ENCODE measurements at regions not wholly inside any gene's neighbourhood (a gene's known extent, or its start where the extent isn't known, plus 50 kb on each side); places are given as distances from the start of the nearest gene placed in this dataset.
"Not testable (repeated sequence)": the region's sequence is repeated elsewhere in the genome, so short reads cannot be mapped to it uniquely, and the experiment has no call there.

GRCh38 chr7:124643311-124643811, 122.2 kb downstream of the GPR37 start:
- TF ChIP-seq Cebpa-rat (IDR thresholded peaks at IDR 0.05), result no peak
- Histone ChIP-seq H3K4me1 (no peaks in the 10 kb centered on the region), H3K36me3 (no peaks in the 10 kb centered on the region), H3K9me3 (no peaks in the 10 kb centered on the region), H3K4me3 (no peak overlapping the region), H3K9ac (no peak overlapping the region), H3K27me3 (no peaks in the 10 kb centered on the region), H3K4me2 (no peak overlapping the region), H3K27ac (no peak overlapping the region), H4K20me1 (no peaks in the 10 kb centered on the region)

GRCh38 chr7:124635416-124635815, 130.2 kb downstream of the GPR37 start:
- Histone ChIP-seq H3K27ac (no peak overlapping the region), H3K27me3 (no peaks in the 10 kb centered on the region), H3K4me3 (no peak overlapping the region), H3K36me3 (no peaks in the 10 kb centered on the region), H4K20me1 (no peaks in the 10 kb centered on the region), H3K9ac (no peak overlapping the region), H3K9me3 (no peaks in the 10 kb centered on the region), H3K4me1 (no peaks in the 10 kb centered on the region), H3K4me2 (no peak overlapping the region)
- TF ChIP-seq Cebpa-rat (IDR thresholded peaks at IDR 0.05), result no peak

DNA sequence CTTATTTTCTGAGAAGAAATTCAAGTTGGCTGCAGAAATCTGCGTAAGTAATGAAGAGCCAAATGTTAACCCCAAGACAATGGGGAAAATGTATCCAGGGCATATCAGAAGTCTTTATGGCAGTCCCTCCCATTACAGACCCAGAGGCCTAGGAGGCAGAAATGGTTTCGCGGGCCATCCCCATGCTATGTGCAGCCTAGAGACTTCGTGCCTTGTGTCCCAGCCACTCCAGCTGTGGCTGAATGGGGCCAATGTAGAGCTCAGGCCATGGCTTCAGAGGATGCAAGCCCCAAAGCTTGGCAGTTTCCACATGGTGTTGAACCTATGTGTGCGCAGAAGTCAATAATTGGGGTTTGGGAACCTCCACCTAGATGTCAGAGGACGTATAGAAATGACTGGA, 131.9 kb downstream of the GPR37 start:
- H3K9me3 ChIP-seq, result no peaks in the 10 kb centered on the region
- H3K27me3 ChIP-seq, result no peaks in the 10 kb centered on the region
- H3K36me3 ChIP-seq, result no peaks in the 10 kb centered on the region
- no peak for TF ChIP-seq Cebpa-rat (IDR thresholded peaks at IDR 0.05)
- H3K4me3 ChIP-seq, result no peak overlapping the region
- H4K20me1 ChIP-seq, result no peaks in the 10 kb centered on the region
- no peak overlapping the region for H3K9ac ChIP-seq
- no peak overlapping the region for H3K27ac ChIP-seq
- no peaks in the 10 kb centered on the region for H3K4me1 ChIP-seq
- H3K4me2 ChIP-seq, result no peak overlapping the region

DNA sequence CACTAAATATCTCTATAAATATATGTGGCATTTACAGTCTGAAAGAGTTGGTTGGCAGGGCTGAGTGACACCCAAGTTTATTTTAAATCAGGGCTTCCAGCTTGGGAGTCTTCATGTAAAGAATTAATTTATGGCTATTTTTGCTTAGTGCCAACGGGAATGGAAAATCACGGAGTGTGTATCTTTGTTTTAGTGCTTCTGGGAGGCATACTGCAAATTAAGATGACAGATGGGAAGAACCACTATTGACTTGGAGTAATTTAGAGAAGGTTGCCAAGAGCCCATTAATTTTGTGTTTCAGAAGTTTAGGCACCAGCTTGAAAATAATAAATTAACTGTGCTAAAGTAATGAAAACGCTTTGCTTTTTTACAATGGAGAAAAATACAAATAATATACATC, 135.2 kb downstream of the GPR37 start:
- Histone ChIP-seq H3K4me2 (no peak overlapping the region), H3K4me1 (no peaks in the 10 kb centered on the region), H3K27me3 (no peaks in the 10 kb centered on the region), H3K36me3 (no peaks in the 10 kb centered on the region), H3K9me3 (no peaks in the 10 kb centered on the region), H3K9ac (no peak overlapping the region), H4K20me1 (no peaks in the 10 kb centered on the region), H3K27ac (no peak overlapping the region), H3K4me3 (no peak overlapping the region)
- no peak for TF ChIP-seq Cebpa-rat (IDR thresholded peaks at IDR 0.05)

- H3K27me3 ChIP-seq, result no peaks in the 10 kb centered on the region
- no peaks in the 10 kb centered on the region for H3K36me3 ChIP-seq
- H3K9ac ChIP-seq, result no peak overlapping the region
- no peak overlapping the region for H3K27ac ChIP-seq
- no peaks in the 10 kb centered on the region for H3K4me1 ChIP-seq
- TF ChIP-seq Cebpa-rat (IDR thresholded peaks at IDR 0.05), result no peak
- H4K20me1 ChIP-seq, result no peaks in the 10 kb centered on the region
- no peaks in the 10 kb centered on the region for H3K9me3 ChIP-seq
- no peak overlapping the region for H3K4me2 ChIP-seq
- no peak overlapping the region for H3K4me3 ChIP-seq
Observed at GRCh38 chr7:124618871-124619270, 146.7 kb downstream of the GPR37 start.

- H3K27me3 ChIP-seq, H4K20me1 ChIP-seq, H3K9ac ChIP-seq, H3K4me3 ChIP-seq, H3K36me3 ChIP-seq, H3K27ac ChIP-seq, H3K4me2 ChIP-seq, H3K9me3 ChIP-seq, H3K4me1 ChIP-seq: not testable (repeated sequence)
Observed at GRCh38 chr7:124618051-124618450, 147.5 kb downstream of the GPR37 start.

GRCh38 chr7:124603066-124603465, 162.5 kb downstream of the GPR37 start:
- no peak for TF ChIP-seq Cebpa-rat (IDR thresholded peaks at IDR 0.05)
- no peaks in the 10 kb centered on the region for H4K20me1 ChIP-seq
- H3K36me3 ChIP-seq, result no peaks in the 10 kb centered on the region
- H3K27me3 ChIP-seq, result no peaks in the 10 kb centered on the region
- H3K4me3 ChIP-seq, result no peak overlapping the region
- H3K27ac ChIP-seq, result no peak overlapping the region
- no peak overlapping the region for H3K4me2 ChIP-seq
- no peaks in the 10 kb centered on the region for H3K9me3 ChIP-seq
- no peaks in the 10 kb centered on the region for H3K4me1 ChIP-seq
- no peak overlapping the region for H3K9ac ChIP-seq

GRCh38 chr7:124597509-124597908, 168.1 kb downstream of the GPR37 start:
- H3K9ac ChIP-seq, result no peak overlapping the region
- H3K4me2 ChIP-seq, result no peak overlapping the region
- H3K27ac ChIP-seq, result no peak overlapping the region
- no peaks in the 10 kb centered on the region for H3K27me3 ChIP-seq
- H3K4me1 ChIP-seq, result no peaks in the 10 kb centered on the region
- no peaks in the 10 kb centered on the region for H3K36me3 ChIP-seq
- H3K9me3 ChIP-seq, result no peaks in the 10 kb centered on the region
- H3K4me3 ChIP-seq, result no peak overlapping the region
- no peak for TF ChIP-seq Cebpa-rat (IDR thresholded peaks at IDR 0.05)
- no peaks in the 10 kb centered on the region for H4K20me1 ChIP-seq

DNA sequence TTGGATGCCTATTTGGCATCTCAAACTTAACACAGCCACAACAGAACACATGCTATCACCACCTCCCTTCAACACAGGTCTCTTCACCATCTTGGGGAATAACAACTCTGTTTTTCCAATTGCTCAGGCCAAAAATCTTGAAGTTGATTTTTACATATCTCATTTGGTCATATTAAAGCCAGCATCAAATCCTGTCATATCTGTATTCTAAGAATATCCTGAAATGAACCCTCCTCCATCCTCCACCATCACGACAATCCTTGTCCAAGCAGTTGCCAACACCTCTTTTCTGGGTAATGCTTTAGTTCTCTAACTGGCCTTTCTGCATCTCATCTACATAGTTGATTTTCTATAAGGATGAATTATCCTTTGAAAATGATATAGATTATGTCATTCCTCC, 168.7 kb downstream of the GPR37 start:
- no peak for TF ChIP-seq Cebpa-rat (IDR thresholded peaks at IDR 0.05)
- Histone ChIP-seq H3K9me3 (no peaks in the 10 kb centered on the region), H3K9ac (no peak overlapping the region), H3K4me2 (no peak overlapping the region), H3K36me3 (no peaks in the 10 kb centered on the region), H4K20me1 (no peaks in the 10 kb centered on the region), H3K27ac (no peak overlapping the region), H3K27me3 (no peaks in the 10 kb centered on the region), H3K4me3 (no peak overlapping the region), H3K4me1 (no peaks in the 10 kb centered on the region)

- H3K9ac ChIP-seq, result no peak overlapping the region
- no peak for TF ChIP-seq Cebpa-rat (IDR thresholded peaks at IDR 0.05)
- H3K27ac ChIP-seq, result no peak overlapping the region
- H3K4me1 ChIP-seq, result no peaks in the 10 kb centered on the region
- H4K20me1 ChIP-seq, result no peaks in the 10 kb centered on the region
- H3K9me3 ChIP-seq, result no peaks in the 10 kb centered on the region
- no peaks in the 10 kb centered on the region for H3K27me3 ChIP-seq
- H3K36me3 ChIP-seq, result no peaks in the 10 kb centered on the region
- H3K4me2 ChIP-seq, result no peak overlapping the region
- no peak overlapping the region for H3K4me3 ChIP-seq
Observed at GRCh38 chr7:124590814-124591213, 174.8 kb downstream of the GPR37 start.

DNA sequence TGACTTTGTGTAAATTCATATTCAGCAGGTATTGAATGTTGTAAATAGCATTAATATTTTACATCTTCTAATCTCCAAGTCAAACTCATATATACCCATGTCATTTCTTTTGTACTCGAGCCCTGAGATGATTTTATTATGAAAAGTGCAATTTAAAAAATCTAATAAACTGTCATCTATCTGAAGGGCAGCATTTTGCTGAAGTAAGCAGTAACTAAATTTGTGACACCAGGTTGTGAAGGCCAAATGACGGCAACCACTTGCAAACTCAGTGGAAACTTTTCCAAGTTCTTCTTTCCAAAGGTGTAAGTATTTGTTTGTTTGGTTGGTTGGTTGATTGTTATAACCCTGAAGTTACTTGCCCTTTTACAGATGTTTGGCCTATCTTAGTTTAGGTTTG, 188.3 kb downstream of the GPR37 start:
- H3K4me1 ChIP-seq, result no peaks in the 10 kb centered on the region
- no peak for TF ChIP-seq Cebpa-rat (IDR thresholded peaks at IDR 0.05)
- no peaks in the 10 kb centered on the region for H3K36me3 ChIP-seq
- H3K4me3 ChIP-seq, result no peak overlapping the region
- H3K9ac ChIP-seq, result no peak overlapping the region
- no peak overlapping the region for H3K4me2 ChIP-seq
- H3K9me3 ChIP-seq, result no peaks in the 10 kb centered on the region
- no peak overlapping the region for H3K27ac ChIP-seq
- no peaks in the 10 kb centered on the region for H3K27me3 ChIP-seq
- no peaks in the 10 kb centered on the region for H4K20me1 ChIP-seq

Data from BLaER1 (cell line).